GM23338 (cell line): ENCODE measurements at regions not wholly inside any gene's neighbourhood (a gene's known extent, or its start where the extent isn't known, plus 50 kb on each side); places are given as distances from the start of the nearest gene placed in this dataset.

Source experiments
- ATAC-seq: fragments of 200-7000 bp; cut with Tn5 transposase; 3 replicates; pipeline ENCODE4 v1.9.1; 2020
- DNase-seq: peaks from one replicate; pipeline ENCODE4 v3.0.0-alpha.2; 2015; ENCODE audit warnings: low spot score
- H2AFZ ChIP-seq: fragments of 200-600 bp; sonication (generic); 2 replicates; pipeline ENCODE4 v1.8.0; 2016; ENCODE audit warnings: antibody characterized with exemption, mild to moderate bottlenecking, moderate library complexity
- H3F3A ChIP-seq: fragments of 200-600 bp; sonication (generic); replicated peaks from 2 replicates; pipeline ENCODE4 v1.8.0; 2017; ENCODE audit warnings: antibody characterized with exemption, mixed run types, low read depth
- H3K27ac ChIP-seq: fragments of 200-600 bp; sonication (generic); 2 replicates; pipeline ENCODE4 v1.6.1; 2016; ENCODE audit warnings: low read depth
- H3K27me3 ChIP-seq: fragments of 200-600 bp; sonication (generic); 2 replicates; pipeline ENCODE4 v1.8.0; 2016; ENCODE audit warnings: mild to moderate bottlenecking, mixed run types, moderate library complexity; ENCODE audit not compliant: insufficient read depth
- H3K36me3 ChIP-seq: fragments of 200-600 bp; sonication (generic); 2 replicates; pipeline ENCODE4 v1.8.0; 2016; ENCODE audit warnings: mild to moderate bottlenecking; ENCODE audit not compliant: insufficient read depth
- H3K4me1 ChIP-seq: fragments of 200-600 bp; sonication (generic); 2 replicates; pipeline ENCODE4 v1.8.0; 2016; ENCODE audit warnings: mild to moderate bottlenecking, moderate library complexity; ENCODE audit not compliant: insufficient read depth
- H3K4me2 ChIP-seq: fragments of 200-600 bp; sonication (generic); 2 replicates; pipeline ENCODE4 v1.7.1; 2017; ENCODE audit warnings: mixed run types
- H3K4me3 ChIP-seq: fragments of 200-600 bp; sonication (generic); 2 replicates; pipeline ENCODE4 v1.6.1; 2016; ENCODE audit warnings: mixed run types
- H3K79me2 ChIP-seq: fragments of 200-600 bp; sonication (generic); replicated peaks from 2 replicates; pipeline ENCODE4 v1.8.0; 2017; ENCODE audit warnings: mild to moderate bottlenecking; ENCODE audit not compliant: insufficient read depth
- H3K9me2 ChIP-seq: fragments of 200-600 bp; sonication (generic); 2 replicates; pipeline ENCODE4 v1.8.0; 2017; ENCODE audit not compliant: insufficient read depth
- H4K20me1 ChIP-seq: fragments of 200-600 bp; sonication (generic); replicated peaks from 2 replicates; pipeline ENCODE4 v1.8.0; 2017; ENCODE audit warnings: mild to moderate bottlenecking; ENCODE audit not compliant: insufficient read depth
- H3K27ac Mint-ChIP-seq: 2 replicates; pipeline ENCODE4 v1.8.0; 2020; ENCODE audit warnings: inconsistent platforms, mild to moderate bottlenecking, moderate library complexity, mixed read lengths
- H3K27me3 Mint-ChIP-seq: 3 replicates; pipeline ENCODE4 v1.8.0; 2022; ENCODE audit warnings: low read depth, mild to moderate bottlenecking, moderate library complexity, mixed read lengths, inconsistent platforms; ENCODE audit not compliant: insufficient read depth, poor library complexity
- H3K36me3 Mint-ChIP-seq: 3 replicates; pipeline ENCODE4 v1.8.0; 2021; ENCODE audit warnings: low read depth, mild to moderate bottlenecking, inconsistent platforms, moderate library complexity, mixed read lengths
- H3K4me1 Mint-ChIP-seq: 3 replicates; pipeline ENCODE4 v1.8.0; 2020; ENCODE audit warnings: mild to moderate bottlenecking, inconsistent platforms, mixed read lengths
- H3K4me3 Mint-ChIP-seq: 3 replicates; pipeline ENCODE4 v1.8.0; 2021; ENCODE audit warnings: moderate library complexity, mild to moderate bottlenecking, inconsistent platforms, mixed read lengths
- H3K9me3 Mint-ChIP-seq: 3 replicates; pipeline ENCODE4 v1.8.0; 2020; ENCODE audit warnings: moderate library complexity, mild to moderate bottlenecking, inconsistent platforms, mixed read lengths
- CREB1 ChIP-seq: fragments of 250-450 bp; sonication (Bioruptor Pico); IDR thresholded peaks from 2 replicates; pipeline ENCODE4 v1.5.0; 2020; ENCODE audit warnings: low read depth, mild to moderate bottlenecking, moderate library complexity
- ETS1 ChIP-seq: IDR thresholded peaks from 2 replicates; pipeline ENCODE4 v1.6.1; 2016; ENCODE audit warnings: antibody characterized with exemption
- EZH2phosphoT487 ChIP-seq: fragments of 200-600 bp; sonication (generic); IDR thresholded peaks from one replicate; pipeline ENCODE4 v1.8.1; 2018; ENCODE audit warnings: antibody characterized with exemption; ENCODE audit not compliant: unreplicated experiment
- JUNB ChIP-seq: IDR thresholded peaks from one replicate; pipeline ENCODE4 v1.6.1; 2016; ENCODE audit warnings: antibody characterized with exemption; ENCODE audit not compliant: unreplicated experiment
- NANOG ChIP-seq: IDR thresholded peaks from 2 replicates; pipeline ENCODE4 v1.6.1; 2016; ENCODE audit warnings: antibody characterized with exemption, borderline replicate concordance
- REST ChIP-seq: IDR thresholded peaks from one replicate; pipeline ENCODE4 v1.6.1; 2018; ENCODE audit warnings: antibody characterized with exemption; ENCODE audit not compliant: unreplicated experiment
- STAT1 ChIP-seq: IDR thresholded peaks from one replicate; pipeline ENCODE4 v1.6.1; 2016; ENCODE audit warnings: antibody characterized with exemption; ENCODE audit not compliant: unreplicated experiment
- ZNF114 ChIP-seq: fragments of 250-450 bp; sonication (Bioruptor Pico); IDR thresholded peaks from 2 replicates; pipeline ENCODE4 v1.5.0; 2020; ENCODE audit warnings: mild to moderate bottlenecking, moderate library complexity
- ZNF331 ChIP-seq: fragments of 250-450 bp; sonication (Bioruptor Pico); IDR thresholded peaks from 2 replicates; pipeline ENCODE4 v1.5.0; 2020; ENCODE audit warnings: low read depth, mild to moderate bottlenecking, moderate library complexity

GRCh38 chr3:104150724-104151123, 1216.0 kb upstream of the ALCAM start:
- DNase-seq (no peak), ATAC-seq (no peak)
- Histone ChIP-seq H3F3A (no peaks in the 10 kb centered on the region), H3K9me2 (no peaks in the 10 kb centered on the region), H2AFZ (no peak overlapping the region), H3K4me3 (no peak overlapping the region), H4K20me1 (no peaks in the 10 kb centered on the region), H3K27me3 (no peaks in the 10 kb centered on the region), H3K27ac (no peak overlapping the region), H3K79me2 (no peaks in the 10 kb centered on the region), H3K36me3 (no peaks in the 10 kb centered on the region), H3K4me1 (no peaks in the 10 kb centered on the region), H3K4me2 (no peak overlapping the region)
- Mint-ChIP-seq H3K27me3 (no peaks in the 10 kb centered on the region), H3K27ac (no peak overlapping the region), H3K4me1 (no peaks in the 10 kb centered on the region), H3K36me3 (no peaks in the 10 kb centered on the region), H3K9me3 (no peaks in the 10 kb centered on the region), H3K4me3 (no peak overlapping the region)
- TF ChIP-seq CREB1 (no peak), ETS1 (no peak), ZNF114 (CRISPR knock-in tag) (no peak), REST (no peak)

- peaks cover 11% of the 10 kb centered on the region; the same call in 2 of the 3 replicates for H3K4me1 Mint-ChIP-seq
- Histone ChIP-seq H3K27me3 (no peaks in the 10 kb centered on the region), H3K27ac (no peak overlapping the region), H3K4me3 (no peak overlapping the region), H4K20me1 (no peaks in the 10 kb centered on the region), H3K4me2 (no peak overlapping the region), H3K4me1 (no peaks in the 10 kb centered on the region), H3K36me3 (no peaks in the 10 kb centered on the region), H3K79me2 (no peaks in the 10 kb centered on the region), H3K9me2 (peaks cover 10% of the 10 kb centered on the region; the same call in 1 of the 2 replicates), H2AFZ (no peak overlapping the region), H3F3A (no peaks in the 10 kb centered on the region)
- H3K9me3 Mint-ChIP-seq = no peaks in the 10 kb centered on the region
- DNase-seq (no peak), ATAC-seq (no peak)
- TF ChIP-seq EZH2phosphoT487 (no peak), JUNB (no peak), STAT1 (no peak), ZNF331 (no peak), NANOG (no peak)
- no peak overlapping the region for H3K4me3 Mint-ChIP-seq
- H3K27ac Mint-ChIP-seq = no peak overlapping the region
- H3K27me3 Mint-ChIP-seq = no peaks in the 10 kb centered on the region
- no peaks in the 10 kb centered on the region for H3K36me3 Mint-ChIP-seq
Measured at GRCh38 chr3:104154896-104155295, 1211.8 kb upstream of the ALCAM start.
